ENCODE measurements at regions not wholly inside any gene's neighbourhood (a gene's known extent, or its start where the extent isn't known, plus 50 kb on each side); places are given as distances from the start of the nearest gene placed in this dataset.

- no peak for TF ChIP-seq CTCF (IDR thresholded peaks at IDR 0.05)
- TF ChIP-seq POLR2A (IDR thresholded peaks at IDR 0.05): no peak
Observed at GRCh38 chr14:73794146-73794545, 57.5 kb upstream of the PTGR2 start.

All from thyroid gland (tissue), 4 donors.